ENCODE measurements at regions not wholly inside any gene's neighbourhood (a gene's known extent, or its start where the extent isn't known, plus 50 kb on each side); places are given as distances from the start of the nearest gene placed in this dataset.
"Not testable (repeated sequence)": the region's sequence is repeated elsewhere in the genome, so short reads cannot be mapped to it uniquely, and the experiment has no call there.

- not testable (repeated sequence) for TF ChIP-seq CTCF (IDR thresholded peaks at IDR 0.05; ENCODE audit: extremely low read depth in 1 of 2, insufficient read depth in 1 of 2, low read depth in 1 of 2, low read length in 2 of 2); POLR2A (IDR thresholded peaks at IDR 0.05; ENCODE audit: low read depth, low read length); MAX (IDR thresholded peaks at IDR 0.05; ENCODE audit: insufficient read depth, insufficient read length); MYC (IDR thresholded peaks at IDR 0.05; ENCODE audit: low read depth, low read length); EZH2 (IDR thresholded peaks at IDR 0.05; ENCODE audit: borderline replicate concordance, low read depth, low read length, severe bottlenecking)
Observed at GRCh38 chr20:25774711-25775110, 78.1 kb upstream of the ZNF337 start.
